HEK293 (cell line): ENCODE measurements at regions not wholly inside any gene's neighbourhood (a gene's known extent, or its start where the extent isn't known, plus 50 kb on each side); places are given as distances from the start of the nearest gene placed in this dataset.

ENCODE experiments used
- CTCF ChIA-PET: fragments of 350-600 bp; formaldehyde crosslinking; extraction: SDS; loops from one replicate; lab custom pipeline; 2021; ENCODE audit warnings: antibody characterized with exemption; lab: Yijun Ruan, JAX
- POLR2A ChIA-PET: fragments of 300-600 bp; formaldehyde crosslinking; extraction: SDS; loops from one replicate; lab custom pipeline; 2020; ENCODE audit warnings: antibody characterized with exemption, inconsistent platforms; lab: Yijun Ruan, JAX
- H3K27ac ChIP-seq: fragments of 200-500 bp; sonication (Bioruptor generic); 2 replicates; pipeline ENCODE4 v1.5.1; 2014; ENCODE audit warnings: low read depth, low read length, control low read depth, inconsistent platforms; ENCODE audit errors: extremely low read depth
- H3K36me3 ChIP-seq, 2 experiments: fragments of 200-500 bp in 1 of 2; sonication (Bioruptor generic) in 1 of 2; 1 replicate in 1 of 2; 2 replicates in 1 of 2; pipeline ENCODE4 v1.5.1; 2014 to 2017; ENCODE audit warnings: inconsistent platforms in 2 of 2, low read length in 2 of 2; ENCODE audit not compliant: control insufficient read depth in 2 of 2, insufficient read depth in 1 of 2
- H3K4me1 ChIP-seq: fragments of 200-500 bp; sonication (Bioruptor generic); 2 replicates; pipeline ENCODE4 v1.5.1; 2014; ENCODE audit warnings: mild to moderate bottlenecking, low read length, inconsistent platforms; ENCODE audit not compliant: control insufficient read depth, insufficient read depth
- H3K4me3 ChIP-seq: 2 replicates; pipeline ENCODE4 v1.5.1; 2011; ENCODE audit warnings: low read depth, mild to moderate bottlenecking, control low read depth, low read length, moderate library complexity
- H3K9me3 ChIP-seq: fragments of 200-500 bp; sonication (Bioruptor generic); 2 replicates; pipeline ENCODE4 v1.5.1; 2014; ENCODE audit warnings: low read depth, low read length, inconsistent platforms; ENCODE audit not compliant: control insufficient read depth, insufficient read depth
- AEBP2 ChIP-seq: fragments of 450-650 bp; formaldehyde crosslinking; IDR thresholded peaks from 2 replicates; pipeline ENCODE4 v1.5.1; 2016; ENCODE audit warnings: missing biosample characterization, missing genetic modification characterization, borderline replicate concordance
- ATF2 ChIP-seq: fragments of 450-650 bp; formaldehyde crosslinking; IDR thresholded peaks from 2 replicates; pipeline ENCODE4 v1.5.1; 2016; ENCODE audit warnings: missing biosample characterization, missing genetic modification characterization, low read depth
- GFI1B ChIP-seq: fragments of 450-650 bp; formaldehyde crosslinking; IDR thresholded peaks from 2 replicates; pipeline ENCODE4 v1.5.1; 2016; ENCODE audit warnings: missing biosample characterization, missing genetic modification characterization
- KLF16 ChIP-seq: fragments of 450-650 bp; formaldehyde crosslinking; IDR thresholded peaks from 2 replicates; pipeline ENCODE4 v1.5.1; 2017; ENCODE audit warnings: missing biosample characterization, missing genetic modification characterization
- KLF7 ChIP-seq: fragments of 450-650 bp; formaldehyde crosslinking; IDR thresholded peaks from 2 replicates; pipeline ENCODE4 v1.5.1; 2016; ENCODE audit warnings: missing biosample characterization, missing genetic modification characterization, borderline replicate concordance
- OSR2 ChIP-seq: fragments of 450-650 bp; formaldehyde crosslinking; IDR thresholded peaks from 2 replicates; pipeline ENCODE4 v1.5.1; 2016; ENCODE audit warnings: missing biosample characterization, missing genetic modification characterization
- RBAK ChIP-seq: fragments of 450-650 bp; formaldehyde crosslinking; IDR thresholded peaks from 2 replicates; pipeline ENCODE4 v1.5.1; 2016; ENCODE audit warnings: missing biosample characterization, missing genetic modification characterization
- REPIN1 ChIP-seq: fragments of 450-650 bp; formaldehyde crosslinking; IDR thresholded peaks from 2 replicates; pipeline ENCODE4 v1.5.1; 2017; ENCODE audit warnings: missing biosample characterization, missing genetic modification characterization, low read depth
- SALL2 ChIP-seq: fragments of 450-650 bp; formaldehyde crosslinking; IDR thresholded peaks from 2 replicates; pipeline ENCODE4 v1.5.0; 2017; ENCODE audit warnings: missing biosample characterization, mild to moderate bottlenecking, missing genetic modification characterization, borderline replicate concordance
- ZBTB17 ChIP-seq: fragments of 450-650 bp; formaldehyde crosslinking; IDR thresholded peaks from 2 replicates; pipeline ENCODE4 v1.5.1; 2016; ENCODE audit warnings: missing biosample characterization, missing genetic modification characterization
- ZFP41 ChIP-seq: fragments of 450-650 bp; formaldehyde crosslinking; IDR thresholded peaks from 2 replicates; pipeline ENCODE4 v1.5.1; 2016; ENCODE audit warnings: missing biosample characterization, missing genetic modification characterization, borderline replicate concordance
- ZNF10 ChIP-seq: fragments of 450-650 bp; formaldehyde crosslinking; IDR thresholded peaks from 2 replicates; pipeline ENCODE4 v1.5.1; 2017; ENCODE audit warnings: missing biosample characterization, missing genetic modification characterization
- ZNF18 ChIP-seq: fragments of 450-650 bp; formaldehyde crosslinking; IDR thresholded peaks from 2 replicates; pipeline ENCODE4 v1.5.1; 2016; ENCODE audit warnings: missing biosample characterization, missing genetic modification characterization
- ZNF223 ChIP-seq: fragments of 450-650 bp; formaldehyde crosslinking; IDR thresholded peaks from 2 replicates; pipeline ENCODE4 v1.5.1; 2016; ENCODE audit warnings: missing biosample characterization, missing genetic modification characterization
- ZNF24 ChIP-seq: fragments of 450-650 bp; formaldehyde crosslinking; IDR thresholded peaks from 2 replicates; pipeline ENCODE4 v1.5.1; 2016; ENCODE audit warnings: missing biosample characterization, missing genetic modification characterization
- ZNF37A ChIP-seq: fragments of 450-650 bp; IDR thresholded peaks from 2 replicates; pipeline ENCODE4 v1.5.1; 2018; ENCODE audit warnings: missing biosample characterization, missing genetic modification characterization
- ZNF433 ChIP-seq: fragments of 450-650 bp; formaldehyde crosslinking; IDR thresholded peaks from 2 replicates; pipeline ENCODE4 v1.5.1; 2016; ENCODE audit warnings: missing biosample characterization, missing genetic modification characterization, low read depth
- ZNF529 ChIP-seq: fragments of 450-650 bp; formaldehyde crosslinking; IDR thresholded peaks from 2 replicates; pipeline ENCODE4 v1.5.1; 2017; ENCODE audit warnings: missing genetic modification characterization, missing biosample characterization; ENCODE audit not compliant: insufficient replicate concordance
- ZNF530 ChIP-seq: fragments of 450-650 bp; formaldehyde crosslinking; IDR thresholded peaks from 2 replicates; pipeline ENCODE4 v1.5.1; 2016; ENCODE audit warnings: low read depth, missing biosample characterization, missing genetic modification characterization
- ZNF629 ChIP-seq: fragments of 450-650 bp; formaldehyde crosslinking; IDR thresholded peaks from 2 replicates; pipeline ENCODE4 v1.5.1; 2017; ENCODE audit warnings: missing biosample characterization, missing genetic modification characterization
- ZNF677 ChIP-seq: fragments of 450-650 bp; IDR thresholded peaks from 2 replicates; pipeline ENCODE4 v1.5.0; 2018; ENCODE audit warnings: missing biosample characterization, mild to moderate bottlenecking, missing genetic modification characterization, moderate library complexity
- ZNF701 ChIP-seq: fragments of 450-650 bp; formaldehyde crosslinking; IDR thresholded peaks from 2 replicates; pipeline ENCODE4 v1.5.1; 2016; ENCODE audit warnings: missing biosample characterization, missing genetic modification characterization
- ZNF768 ChIP-seq: fragments of 450-650 bp; formaldehyde crosslinking; IDR thresholded peaks from 2 replicates; pipeline ENCODE4 v1.5.1; 2018; ENCODE audit warnings: missing biosample characterization, mild to moderate bottlenecking, missing genetic modification characterization
- ZNF792 ChIP-seq: fragments of 450-650 bp; formaldehyde crosslinking; IDR thresholded peaks from 2 replicates; pipeline ENCODE4 v1.5.1; 2016; ENCODE audit warnings: missing biosample characterization, missing genetic modification characterization
- ZNF830 ChIP-seq: fragments of 450-650 bp; IDR thresholded peaks from 2 replicates; pipeline ENCODE4 v1.5.0; 2018; ENCODE audit warnings: missing biosample characterization, missing genetic modification characterization, low read depth, mild to moderate bottlenecking, moderate library complexity
- ZSCAN23 ChIP-seq: fragments of 450-650 bp; formaldehyde crosslinking; IDR thresholded peaks from 2 replicates; pipeline ENCODE4 v1.5.1; 2016; ENCODE audit warnings: missing biosample characterization, missing genetic modification characterization
- ZSCAN5A ChIP-seq: fragments of 450-650 bp; formaldehyde crosslinking; IDR thresholded peaks from 2 replicates; pipeline ENCODE4 v1.5.1; 2016; ENCODE audit warnings: missing biosample characterization, missing genetic modification characterization

GRCh38 chr11:70496591-70497535 lies 98.5 kb downstream of the CTTN start:
- Histone ChIP-seq H3K4me3 (no peak overlapping the region), H3K36me3 (no peaks in the 10 kb centered on the region), H3K27ac (no peak overlapping the region), H3K4me1 (no peaks in the 10 kb centered on the region), H3K9me3 (no peaks in the 10 kb centered on the region)
- CTCF ChIA-PET: interaction anchor here (0.7 kb wide), 1 partner anchor 1918 kb away, joined by 4 read pairs; no protein-coding TSS in a partner anchor
- POLR2A ChIA-PET: no interaction called here
- TF ChIP-seq ZNF223 (no peak), ZNF792 (tag by site-specific recombination) (no peak), ZNF24 (tag by site-specific recombination) (no peak), ZNF10 (no peak), ZNF677 (no peak), ZNF18 (tag by site-specific recombination) (no peak), ZNF830 (tag by site-specific recombination) (no peak)

- Histone ChIP-seq H3K4me1 (no peaks in the 10 kb centered on the region), H3K9me3 (no peaks in the 10 kb centered on the region), H3K27ac (no peak overlapping the region), H3K4me3 (no peak overlapping the region), H3K36me3 (no peaks in the 10 kb centered on the region)
- TF ChIP-seq ZNF37A: no peak
- TF ChIP-seq SALL2 (tag by site-specific recombination): no peak
- TF ChIP-seq ZNF768 (tag by site-specific recombination): no peak
- POLR2A ChIA-PET: no interaction called here
- CTCF ChIA-PET: no interaction called here
Observed at GRCh38 chr11:70497536-70498075, 99.3 kb downstream of the CTTN start.

GRCh38 chr11:70498171-70498571 lies 99.8 kb downstream of the CTTN start:
- Histone ChIP-seq H3K27ac (no peak overlapping the region), H3K9me3 (no peaks in the 10 kb centered on the region), H3K36me3 (no peaks in the 10 kb centered on the region), H3K4me1 (no peaks in the 10 kb centered on the region), H3K4me3 (no peak overlapping the region)
- CTCF ChIA-PET: no interaction called here
- POLR2A ChIA-PET: no interaction called here
- TF ChIP-seq ZNF530 (tag by site-specific recombination): no peak
- no peak for TF ChIP-seq KLF16 (tag by site-specific recombination)
- no peak for TF ChIP-seq ZNF629 (tag by site-specific recombination)
- TF ChIP-seq KLF7 (tag by site-specific recombination): no peak
- TF ChIP-seq ZFP41: no peak
- TF ChIP-seq REPIN1 (tag by site-specific recombination): no peak
- TF ChIP-seq GFI1B: no peak
- TF ChIP-seq ZBTB17 (tag by site-specific recombination): no peak
- TF ChIP-seq RBAK: no peak
- TF ChIP-seq ZNF701: no peak
- no peak for TF ChIP-seq OSR2 (tag by site-specific recombination)
- no peak for TF ChIP-seq ZNF529
- TF ChIP-seq ZNF433 (tag by site-specific recombination): no peak
- TF ChIP-seq AEBP2 (tag by site-specific recombination): no peak
- TF ChIP-seq ZSCAN5A (tag by site-specific recombination): no peak
- TF ChIP-seq ZSCAN23 (tag by site-specific recombination): no peak
- no peak for TF ChIP-seq ATF2
